Muscle of arm (tissue), 1 donor: ENCODE measurements at regions not wholly inside any gene's neighbourhood (a gene's known extent, or its start where the extent isn't known, plus 50 kb on each side); places are given as distances from the start of the nearest gene placed in this dataset.
"Not testable (repeated sequence)": the region's sequence is repeated elsewhere in the genome, so short reads cannot be mapped to it uniquely, and the experiment has no call there.

Source experiments
- DNase-seq: peaks from one replicate; pipeline ENCODE4 v3.0.0-alpha.2; 2013

DNA sequence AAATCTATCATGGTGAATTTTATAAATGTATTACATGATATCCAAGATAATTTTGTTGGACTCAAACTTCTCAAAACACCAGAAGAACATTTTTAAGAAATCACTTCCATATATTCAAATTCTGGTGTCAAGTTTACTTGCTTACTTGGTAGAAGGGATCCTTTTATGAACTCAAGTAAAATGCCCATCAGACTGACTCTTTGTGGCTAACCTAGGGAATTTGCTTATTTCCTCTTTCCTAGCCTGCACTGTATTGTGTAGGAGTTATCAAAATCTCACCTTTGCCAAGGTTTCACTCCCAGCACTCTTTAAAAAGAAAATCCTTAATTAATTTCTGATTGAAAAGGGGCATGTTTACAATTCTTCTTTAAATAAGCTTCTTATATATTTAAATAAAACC lies 196.5 kb downstream of the DUSP6 start:
- DNase-seq: no peak

DNA sequence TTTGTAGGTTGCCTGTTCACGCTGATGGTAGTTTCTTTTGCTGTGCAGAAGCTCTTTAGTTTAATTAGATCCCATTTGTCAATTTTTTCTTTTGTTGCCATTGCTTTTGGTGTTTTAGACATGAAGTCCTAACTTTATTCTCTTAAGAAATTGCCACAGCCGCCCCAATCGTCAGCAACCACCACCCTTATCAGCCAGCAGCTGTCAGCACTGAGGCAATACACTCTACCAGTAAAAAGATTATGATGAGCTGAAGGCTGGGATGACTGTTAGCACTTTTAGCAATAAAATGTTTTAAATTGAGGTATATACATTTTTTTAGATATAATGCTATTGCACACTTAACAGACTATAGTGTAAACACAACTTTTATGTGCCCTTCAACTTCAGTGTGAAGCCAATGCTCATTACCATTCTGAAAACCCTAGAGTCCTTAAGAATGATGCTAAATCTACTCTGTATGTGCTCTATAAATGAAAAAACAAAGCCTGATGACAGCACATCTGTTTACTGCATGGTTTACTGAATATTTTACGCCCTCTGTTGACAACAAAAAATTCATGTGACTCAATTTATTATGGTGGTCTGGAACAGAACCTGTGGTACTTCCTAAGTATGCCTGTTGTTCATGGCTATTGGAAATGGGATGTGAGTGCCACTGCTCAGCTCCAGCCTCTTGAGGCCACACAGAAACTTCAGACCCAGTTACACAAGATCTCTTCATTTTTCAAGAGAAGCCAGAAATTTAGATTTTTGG lies 197.4 kb downstream of the DUSP6 start:
- no peak for DNase-seq

DNA sequence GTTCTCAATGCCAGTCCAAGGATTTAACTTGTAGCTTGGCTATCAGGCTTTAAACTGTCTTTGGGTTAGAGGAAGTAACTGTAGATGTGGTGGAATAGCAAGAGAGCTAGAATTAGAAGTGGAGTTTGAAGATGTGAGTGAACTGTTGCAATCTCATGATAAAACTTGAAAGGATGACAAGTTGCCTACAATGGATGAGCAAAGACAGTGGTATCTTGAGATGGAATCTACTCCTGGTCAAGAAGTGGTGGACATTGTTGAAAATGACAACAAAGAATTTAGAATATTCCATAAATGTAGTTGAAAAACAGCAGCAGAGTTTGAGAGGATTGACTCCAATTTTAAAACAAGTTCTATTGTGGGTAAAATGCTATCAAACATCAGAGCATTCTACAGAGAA lies 199.0 kb downstream of the DUSP6 start:
- no peak for DNase-seq

DNA sequence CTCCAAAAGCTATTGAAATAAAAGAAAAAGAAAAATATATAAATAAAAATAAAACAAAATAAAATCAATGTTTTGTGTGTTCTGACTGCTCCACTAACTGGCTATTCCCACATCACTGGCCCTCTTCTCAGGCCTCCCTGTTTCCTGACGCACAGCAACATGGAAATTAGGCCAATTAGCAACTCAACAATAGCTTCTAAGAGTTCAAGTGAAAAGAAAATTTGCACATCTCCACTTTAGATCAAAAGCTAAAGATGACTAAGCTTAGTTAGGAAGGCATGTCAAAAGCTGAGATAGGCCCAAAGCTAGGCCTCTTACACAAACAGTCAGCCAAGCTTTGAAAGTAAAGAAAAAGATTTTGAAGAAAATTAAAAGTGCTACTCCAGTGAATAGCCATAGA lies 200.8 kb downstream of the DUSP6 start:
- no peak for DNase-seq

DNA sequence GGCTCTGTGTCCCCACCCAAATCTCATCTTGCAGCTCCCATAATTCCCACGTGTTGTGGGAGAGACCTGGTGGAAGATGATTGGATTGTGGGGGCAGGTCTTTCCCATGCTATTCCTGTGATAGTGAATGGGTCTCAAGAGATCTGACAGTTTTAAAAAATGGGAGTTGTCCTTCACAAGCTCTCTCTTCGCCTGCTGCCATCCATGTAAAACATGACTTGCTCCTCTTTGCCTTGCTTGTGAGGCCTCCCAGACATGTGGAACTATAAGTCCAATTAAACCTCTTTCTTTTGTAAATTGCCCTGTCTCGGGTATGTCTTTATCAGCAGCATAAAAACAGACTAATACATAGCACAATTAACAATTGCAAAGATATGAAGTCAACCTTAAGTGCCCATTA lies 201.5 kb downstream of the DUSP6 start:
- DNase-seq: not testable (repeated sequence)

DNA sequence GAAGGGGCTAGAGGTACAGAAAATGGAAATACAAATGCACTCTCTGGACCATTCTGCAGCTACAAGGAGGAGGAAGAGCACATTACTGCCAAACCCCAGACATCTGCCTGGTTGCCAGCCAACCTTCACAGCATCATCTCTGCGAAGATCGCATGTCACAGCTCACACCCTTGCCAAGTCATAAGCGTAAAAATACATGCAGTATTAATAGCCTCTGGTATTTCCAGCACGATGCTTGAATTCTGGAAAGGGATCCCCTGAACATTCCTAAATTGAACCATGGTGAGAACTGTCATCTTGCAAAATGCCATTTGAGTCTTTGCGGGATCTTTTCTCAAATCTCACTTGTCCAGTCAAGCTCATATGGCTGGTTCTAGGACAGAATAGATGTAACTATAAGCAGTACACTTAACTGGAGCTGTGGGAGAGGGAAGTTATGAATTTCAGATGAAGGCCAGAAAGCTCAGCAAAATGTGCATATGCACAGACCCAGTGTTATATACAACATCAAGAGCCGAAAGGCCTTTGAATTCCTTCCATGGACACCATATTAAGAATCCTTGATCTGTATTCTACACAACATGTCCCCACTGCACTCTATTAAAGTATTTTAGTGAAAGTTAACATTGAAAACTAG lies 211.6 kb downstream of the DUSP6 start:
- DNase-seq: peak; percentile 82

DNA sequence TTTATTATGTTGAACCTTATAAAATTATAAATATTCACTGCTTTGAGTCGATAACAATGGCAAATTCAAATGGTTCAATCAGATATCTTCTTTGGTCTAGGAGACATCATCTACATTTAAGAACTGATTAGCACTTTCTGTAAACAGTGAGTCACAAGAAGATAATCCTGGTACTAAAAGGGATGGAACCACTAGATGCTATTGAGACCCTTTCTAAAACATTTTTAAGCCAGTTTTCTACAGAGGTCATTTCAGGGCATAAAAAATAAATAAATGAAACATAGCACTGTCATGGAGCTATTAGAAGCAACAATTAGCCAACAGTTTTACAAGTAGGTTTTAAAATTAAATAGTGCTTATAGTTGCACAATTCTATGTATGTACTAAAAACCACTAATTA lies 212.2 kb downstream of the DUSP6 start:
- no peak for DNase-seq

DNA sequence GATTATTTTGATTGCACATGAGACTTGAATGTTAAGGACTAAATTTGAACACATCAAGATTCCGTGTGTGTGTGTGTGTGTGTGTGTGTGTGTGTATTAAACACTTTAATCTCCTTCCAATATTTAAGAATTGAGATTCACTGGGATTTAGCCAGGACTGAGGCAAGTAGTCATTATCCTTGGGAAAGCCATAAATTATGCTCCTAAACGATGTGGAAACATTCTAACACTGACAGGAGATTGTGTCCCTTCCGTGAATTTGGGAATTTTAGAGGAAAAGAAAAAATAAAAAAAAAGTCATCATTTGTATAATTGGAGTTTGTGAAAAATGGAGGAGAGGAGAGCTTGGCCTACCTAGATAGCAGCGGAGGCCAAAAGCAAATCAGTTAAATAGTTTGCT lies 212.9 kb downstream of the DUSP6 start:
- no peak for DNase-seq

DNA sequence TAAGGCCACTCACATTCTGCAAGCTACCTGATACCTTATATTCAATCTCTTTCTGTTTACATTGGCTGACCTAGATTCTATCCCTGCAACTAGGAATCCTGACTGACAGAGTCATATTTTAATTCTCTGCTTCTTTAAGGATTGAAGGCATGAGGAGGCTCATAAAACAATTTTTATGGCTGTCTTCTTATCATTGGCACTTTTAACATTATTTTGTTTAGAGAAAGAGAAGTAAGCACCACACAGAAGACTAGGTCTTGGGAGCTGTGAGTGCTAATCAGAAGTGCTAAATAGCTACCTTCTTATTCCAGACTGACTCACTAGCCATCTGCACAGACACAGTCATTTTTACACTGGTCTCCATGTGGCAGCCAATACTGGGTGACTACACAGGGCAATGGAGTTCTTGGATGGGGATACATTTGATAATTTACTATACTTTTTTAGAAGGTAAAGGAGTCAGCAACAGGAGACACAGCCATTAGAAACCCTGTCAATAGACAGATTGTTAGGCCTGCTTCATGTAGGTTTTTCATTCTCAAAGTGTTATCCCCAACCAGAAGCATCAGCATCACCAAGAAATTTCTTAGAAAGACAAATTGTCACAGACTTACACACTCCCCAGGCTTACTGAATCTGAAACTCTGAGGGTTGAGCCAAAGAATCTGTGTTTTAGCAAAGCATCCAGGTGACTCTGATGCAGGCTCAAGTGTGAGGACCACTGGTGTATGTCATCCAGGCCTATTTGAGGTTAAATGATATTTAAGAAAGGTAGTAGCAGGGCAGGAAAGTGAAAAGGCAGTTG lies 214.1 kb downstream of the DUSP6 start:
- no peak for DNase-seq

DNA sequence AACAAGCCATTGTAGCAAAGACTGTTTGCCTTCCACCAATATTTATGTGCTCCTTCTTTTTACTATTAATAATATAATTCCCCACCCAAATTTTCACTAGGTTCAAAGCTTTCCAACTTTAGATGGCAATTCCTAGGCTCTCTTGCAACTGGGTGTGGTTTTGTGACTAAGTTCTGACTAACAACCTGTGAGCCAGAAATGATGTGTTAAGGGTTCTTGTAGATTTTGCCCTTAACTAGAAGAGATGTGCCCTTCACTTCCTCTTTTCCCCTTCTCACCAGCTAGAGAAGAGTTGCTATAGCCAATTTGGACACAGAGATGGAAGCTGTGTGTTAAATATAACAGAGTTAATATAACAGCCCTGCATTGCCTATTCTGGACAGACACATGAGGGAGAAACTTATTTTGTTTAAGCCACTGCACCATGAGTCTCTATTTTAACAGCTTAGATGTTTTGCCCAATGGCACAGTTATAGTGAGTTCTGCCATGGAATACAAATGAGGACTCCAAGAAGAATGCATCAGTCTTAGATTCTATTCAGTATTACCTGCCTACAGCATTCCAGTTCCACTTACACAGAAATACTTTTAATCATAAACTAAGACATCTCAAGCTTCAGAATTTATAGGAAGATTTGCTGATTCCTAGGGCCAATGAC lies 216.2 kb downstream of the DUSP6 start:
- no peak for DNase-seq

DNA sequence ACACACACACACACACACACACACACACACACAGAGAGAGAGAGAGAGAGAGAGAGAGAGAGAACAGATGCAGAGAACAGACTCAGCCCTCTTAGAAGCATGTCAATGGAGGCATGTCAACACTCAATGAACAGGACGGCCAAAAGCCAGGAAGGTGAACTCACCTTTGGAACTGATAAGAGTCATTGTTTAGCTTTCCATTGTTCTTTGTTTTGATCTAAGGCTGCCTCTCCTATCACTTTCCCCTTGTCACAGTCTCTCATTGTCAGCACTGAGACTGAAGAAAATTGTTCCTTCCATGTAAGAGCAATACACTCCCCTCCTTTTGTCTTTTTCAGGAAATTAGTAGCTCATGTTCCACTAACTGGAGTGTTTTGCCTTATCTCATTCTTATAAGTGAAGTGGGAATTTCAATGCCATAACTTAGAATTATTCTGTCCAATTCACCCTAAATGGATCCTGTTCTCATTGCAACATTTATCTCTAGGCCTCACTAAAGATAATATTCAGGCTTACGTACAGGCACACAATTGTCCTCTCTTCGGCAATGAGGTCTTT lies 218.0 kb downstream of the DUSP6 start:
- DNase-seq: no peak

DNA sequence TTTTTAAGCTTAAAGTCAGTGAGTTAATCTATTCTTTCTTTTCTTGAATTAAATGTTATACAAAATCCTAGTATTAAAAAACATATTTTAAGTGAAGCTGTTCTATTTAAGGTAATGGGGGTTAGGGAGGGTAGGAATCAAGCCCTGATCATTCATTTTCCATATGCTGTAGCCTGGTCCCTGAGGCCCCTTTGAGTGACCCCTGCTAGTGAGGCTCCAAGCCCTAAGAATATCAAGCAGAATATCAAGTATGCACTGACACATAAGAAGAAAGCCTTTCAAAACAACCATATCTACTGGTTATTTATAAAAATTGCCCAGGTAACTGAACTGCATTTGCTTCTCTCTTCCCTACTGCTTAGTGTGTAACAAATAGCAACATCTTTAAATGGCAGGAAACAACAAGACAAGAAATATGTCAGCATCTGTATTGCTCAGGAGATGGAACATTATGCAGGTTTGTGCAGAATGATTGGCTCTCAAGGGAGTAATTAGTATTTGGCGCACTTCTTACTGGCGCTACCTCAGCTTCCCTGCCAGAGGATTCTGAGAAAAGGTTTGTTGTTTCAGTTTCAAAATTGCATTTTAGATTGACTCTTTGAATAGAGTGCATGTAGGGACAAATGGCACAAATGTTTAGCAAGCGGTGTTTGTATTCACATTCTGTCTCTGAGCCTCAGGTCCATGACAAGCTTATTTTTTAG lies 223.0 kb downstream of the DUSP6 start:
- DNase-seq: no peak

DNA sequence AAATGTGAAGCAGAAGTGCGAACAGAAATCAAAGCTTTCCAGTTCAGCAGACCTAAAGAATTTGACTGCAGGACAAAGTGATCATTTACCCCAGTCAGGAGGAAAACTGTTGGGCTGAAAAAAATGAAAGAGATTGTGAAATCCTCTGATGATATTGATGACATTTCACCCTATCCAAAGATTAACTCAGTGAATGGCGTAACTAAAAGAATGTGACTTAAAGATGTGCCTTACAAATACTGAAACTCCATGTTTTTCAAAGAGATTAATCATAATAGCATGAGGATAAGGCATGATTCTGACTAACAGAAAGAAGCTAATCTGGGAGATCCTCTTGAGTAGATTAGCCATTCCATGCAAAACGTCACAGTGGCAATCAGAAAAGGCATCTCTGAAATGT lies 225.6 kb downstream of the DUSP6 start:
- no peak for DNase-seq

DNA sequence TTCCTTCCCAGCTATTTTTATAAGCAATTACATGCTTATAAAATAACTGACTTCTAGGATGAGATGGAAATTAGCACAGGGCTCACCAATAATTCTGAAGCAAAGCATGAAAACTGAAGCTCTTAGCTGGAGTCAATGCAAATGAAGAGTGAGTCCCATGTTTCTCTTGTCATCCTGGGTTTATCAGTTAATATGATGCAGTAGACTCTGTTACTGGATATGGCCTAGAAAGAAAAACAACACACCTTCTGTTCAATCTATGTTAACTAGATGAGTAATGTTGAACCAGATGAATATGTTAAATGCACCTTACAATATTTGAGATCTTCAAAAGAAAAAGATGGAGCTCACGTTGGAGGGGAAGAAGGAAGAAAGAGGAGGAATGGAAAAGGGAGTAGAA lies 229.4 kb downstream of the DUSP6 start:
- no peak for DNase-seq

DNA sequence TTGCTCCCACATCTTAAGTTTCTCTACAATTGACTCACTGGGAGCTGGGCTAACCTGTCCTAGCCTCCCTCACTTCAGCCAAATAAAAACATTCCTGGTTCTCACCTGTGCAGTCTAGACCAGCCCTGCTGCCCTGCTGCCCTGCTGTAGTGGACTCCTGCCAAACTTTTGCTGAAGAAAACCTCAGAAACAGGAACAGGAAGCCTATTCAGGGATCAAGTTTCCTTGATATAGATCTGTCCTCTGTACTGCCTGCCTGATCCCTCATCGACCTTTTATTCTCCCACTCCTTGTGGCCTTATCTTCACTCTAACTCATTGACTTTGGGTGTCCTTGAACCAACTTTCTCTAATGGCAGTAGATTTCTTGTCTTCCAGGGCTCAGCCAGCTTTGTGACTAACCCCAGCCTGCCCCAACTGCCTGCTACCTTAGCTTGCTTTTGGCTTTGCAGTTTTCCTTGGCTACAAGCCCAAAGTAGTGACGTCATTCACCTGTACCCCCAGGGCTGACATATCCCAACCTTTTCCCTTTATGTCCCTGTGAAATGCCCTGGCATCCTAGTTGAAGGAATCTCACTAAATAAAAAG lies 234.8 kb downstream of the DUSP6 start:
- DNase-seq: no peak

DNA sequence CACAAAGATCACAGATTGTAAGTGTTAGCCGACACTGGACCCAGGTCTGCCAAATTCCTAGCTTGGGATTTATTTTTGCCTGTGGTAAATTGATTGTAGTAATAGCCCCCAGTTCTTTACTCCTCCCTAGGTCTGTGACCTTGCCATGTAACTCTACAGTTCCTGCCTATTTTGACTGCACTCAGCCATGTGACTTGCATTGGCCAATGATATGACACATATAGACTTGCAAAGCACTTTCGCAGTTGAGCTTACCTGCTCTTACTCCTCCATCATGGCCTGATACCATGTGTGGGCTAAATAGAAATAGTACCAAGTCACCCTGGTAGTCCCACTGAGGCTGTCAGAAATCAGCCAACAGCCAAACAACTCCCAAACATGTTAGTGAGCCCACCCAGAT lies 240.3 kb downstream of the DUSP6 start:
- DNase-seq: no peak

DNA sequence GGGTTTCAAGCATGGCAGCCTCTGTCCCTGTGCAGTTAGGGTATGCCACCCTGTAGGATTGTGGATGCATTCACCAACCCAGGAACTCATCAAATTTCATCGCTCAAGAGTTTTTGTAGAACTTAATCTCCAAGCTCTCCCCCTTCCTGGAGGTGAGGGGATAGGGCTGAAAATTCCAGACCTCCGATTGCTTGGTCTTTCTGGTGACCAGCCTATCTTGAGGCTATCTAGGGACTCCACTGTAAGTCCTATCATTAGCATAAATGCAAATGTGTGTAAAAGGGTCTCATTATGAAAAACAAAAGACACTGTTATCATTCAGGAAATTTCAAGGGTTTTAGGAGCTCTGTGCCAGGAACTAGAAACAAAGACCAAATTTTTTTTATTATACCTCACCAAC lies 244.0 kb downstream of the DUSP6 start:
- DNase-seq: no peak

DNA sequence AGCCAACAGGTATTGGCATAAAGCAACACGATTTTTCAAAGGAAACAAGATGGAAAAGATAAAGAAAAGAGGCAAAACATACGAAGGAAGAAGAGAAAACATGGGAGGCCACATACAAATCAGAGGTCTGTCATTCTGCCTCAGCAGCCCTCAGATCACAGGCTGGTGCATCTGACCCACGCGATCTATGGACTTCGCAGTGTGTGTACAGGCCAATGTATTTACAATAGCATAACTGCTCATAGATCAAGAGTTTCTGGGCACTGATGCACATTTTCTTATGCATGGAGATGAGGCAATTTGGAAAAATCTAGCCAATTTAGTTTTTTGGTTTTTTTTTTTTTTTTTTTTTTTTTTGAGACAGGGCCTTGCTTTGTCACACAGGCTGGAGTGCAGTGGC lies 245.4 kb downstream of the DUSP6 start:
- DNase-seq: no peak

DNA sequence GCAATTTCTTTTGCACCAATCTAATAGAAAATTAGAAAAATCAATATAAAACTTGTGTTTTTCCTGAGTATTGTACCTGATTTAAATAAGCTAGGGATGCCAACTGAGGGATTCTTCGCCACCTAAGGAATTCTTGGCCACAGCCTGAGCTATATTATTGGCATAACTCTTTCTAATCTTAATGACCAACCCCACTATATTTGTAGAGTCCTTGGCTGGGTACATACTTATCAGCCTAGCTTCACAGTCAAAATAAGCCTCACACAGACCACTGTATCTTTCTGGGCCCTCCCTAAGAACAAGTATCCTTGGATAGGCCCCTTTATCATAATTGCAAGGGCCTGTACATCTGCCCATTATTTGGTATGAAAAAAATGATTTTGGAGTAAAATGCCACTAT lies 247.1 kb downstream of the DUSP6 start:
- no peak for DNase-seq

DNA sequence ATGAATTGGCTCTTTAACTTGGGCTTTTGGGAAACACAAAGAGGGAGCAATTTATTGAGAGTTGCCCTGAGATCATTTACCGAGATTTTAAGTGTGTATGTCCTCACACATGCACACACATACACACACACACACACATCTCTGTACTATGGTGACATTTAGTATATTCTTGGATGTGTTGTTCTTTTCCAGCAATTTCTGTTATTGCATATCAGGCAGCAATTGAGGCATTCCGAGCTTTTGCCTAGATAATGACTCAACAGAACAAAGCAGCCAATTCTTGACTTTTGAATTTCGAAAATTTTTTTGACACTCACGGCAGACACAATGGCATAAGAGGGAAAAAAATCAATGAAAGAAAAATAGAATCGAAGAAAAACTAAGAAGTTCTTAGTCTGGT lies 248.5 kb downstream of the DUSP6 start:
- DNase-seq: no peak

DNA sequence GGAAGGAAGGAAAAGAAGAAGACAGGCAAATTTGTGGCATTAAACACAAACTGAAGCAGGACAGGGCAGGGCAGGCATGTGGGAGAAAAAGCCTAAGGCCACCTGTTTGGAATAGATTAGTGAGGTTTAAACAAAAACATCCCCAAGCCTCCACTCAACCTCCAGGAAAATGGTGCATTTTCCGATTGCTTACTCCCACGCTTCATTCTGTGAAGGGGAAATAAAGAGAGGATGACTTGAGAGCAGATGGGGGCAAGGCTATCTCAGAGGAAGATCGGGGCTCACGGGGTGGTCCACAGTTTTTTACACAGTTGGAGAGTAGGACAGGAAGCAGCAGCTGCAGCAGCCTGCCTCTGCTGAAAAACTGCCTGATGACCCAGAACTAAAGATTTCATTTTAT lies 250.9 kb downstream of the DUSP6 start:
- no peak for DNase-seq
